ENCODE measurements at regions not wholly inside any gene's neighbourhood (a gene's known extent, or its start where the extent isn't known, plus 50 kb on each side); places are given as distances from the start of the nearest gene placed in this dataset.

DNA sequence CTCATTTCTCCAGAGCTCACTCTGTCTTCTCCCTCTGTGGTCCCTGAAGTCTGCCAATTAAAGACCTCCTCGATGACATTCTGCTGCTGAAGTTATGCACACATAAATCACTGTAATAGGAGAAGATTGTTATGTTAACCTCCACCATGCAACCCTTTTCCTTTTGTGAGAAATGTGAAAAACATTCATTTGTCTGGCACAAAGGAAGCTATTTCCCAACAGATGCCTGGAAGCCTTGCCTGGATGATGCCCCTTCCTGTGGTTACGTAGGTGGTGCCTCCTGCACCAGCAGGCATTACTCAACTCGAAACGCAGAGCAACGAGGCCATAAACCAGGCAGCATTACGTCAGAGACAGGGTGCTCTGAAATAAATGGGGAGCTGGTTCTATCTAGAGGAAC, 327.4 kb upstream of the ZNF507 start:
- Histone ChIP-seq H3K9me2 (no peaks in the 10 kb centered on the region), H3K9ac (no peak overlapping the region), H3K27me3 (ENCODE audit: insufficient read depth) (no peaks in the 10 kb centered on the region), H3F3A (replicated peaks; ENCODE audit: insufficient read depth) (no peaks in the 10 kb centered on the region), H3K9me3 (no peaks in the 10 kb centered on the region), H3K79me2 (ENCODE audit: insufficient read depth) (no peaks in the 10 kb centered on the region), H2AFZ (ENCODE audit: low read depth) (no peak overlapping the region), H3K4me2 (no peak overlapping the region), H3K4me3 (ENCODE audit: low read depth in 2 of 2, low read length in 1 of 2) (no peak overlapping the region), H3K36me3 (replicated peaks in 1 of 2; ENCODE audit: control insufficient read depth in 1 of 2, insufficient read depth in 2 of 2, low read length in 1 of 2) (no peaks in the 10 kb centered on the region), H4K20me1 (ENCODE audit: insufficient read depth) (no peaks in the 10 kb centered on the region), H3K27ac (ENCODE audit: low read depth in 2 of 2, low read length in 1 of 2) (no peak overlapping the region), H3K4me1 (ENCODE audit: control insufficient read depth in 1 of 2, insufficient read depth in 2 of 2, low read depth in 1 of 2, low read length in 1 of 2) (peaks cover 0 to 10% of the 10 kb centered on the region in 2 experiments; a peak in 1 of 4 replicates)
- TF ChIP-seq, protein P1, sequence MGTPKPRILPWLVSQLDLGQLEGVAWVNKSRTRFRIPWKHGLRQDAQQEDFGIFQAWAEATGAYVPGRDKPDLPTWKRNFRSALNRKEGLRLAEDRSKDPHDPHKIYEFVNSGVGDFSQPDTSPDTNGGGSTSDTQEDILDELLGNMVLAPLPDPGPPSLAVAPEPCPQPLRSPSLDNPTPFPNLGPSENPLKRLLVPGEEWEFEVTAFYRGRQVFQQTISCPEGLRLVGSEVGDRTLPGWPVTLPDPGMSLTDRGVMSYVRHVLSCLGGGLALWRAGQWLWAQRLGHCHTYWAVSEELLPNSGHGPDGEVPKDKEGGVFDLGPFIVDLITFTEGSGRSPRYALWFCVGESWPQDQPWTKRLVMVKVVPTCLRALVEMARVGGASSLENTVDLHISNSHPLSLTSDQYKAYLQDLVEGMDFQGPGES (IDR thresholded peaks at IDR 0.05; ENCODE audit: low read depth, low read length) = no peak
- no peak for TF ChIP-seq GATA2 (CRISPR knock-in tag; IDR thresholded peaks at IDR 0.05)
- TF ChIP-seq, protein P2, sequence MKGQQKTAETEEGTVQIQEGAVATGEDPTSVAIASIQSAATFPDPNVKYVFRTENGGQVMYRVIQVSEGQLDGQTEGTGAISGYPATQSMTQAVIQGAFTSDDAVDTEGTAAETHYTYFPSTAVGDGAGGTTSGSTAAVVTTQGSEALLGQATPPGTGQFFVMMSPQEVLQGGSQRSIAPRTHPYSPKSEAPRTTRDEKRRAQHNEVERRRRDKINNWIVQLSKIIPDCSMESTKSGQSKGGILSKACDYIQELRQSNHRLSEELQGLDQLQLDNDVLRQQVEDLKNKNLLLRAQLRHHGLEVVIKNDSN (IDR thresholded peaks at IDR 0.05; ENCODE audit: borderline replicate concordance, low read depth) = no peak
- no peak for TF ChIP-seq FOXM1 (IDR thresholded peaks at IDR 0.05; ENCODE audit: low read depth)
- TF ChIP-seq, protein P3, sequence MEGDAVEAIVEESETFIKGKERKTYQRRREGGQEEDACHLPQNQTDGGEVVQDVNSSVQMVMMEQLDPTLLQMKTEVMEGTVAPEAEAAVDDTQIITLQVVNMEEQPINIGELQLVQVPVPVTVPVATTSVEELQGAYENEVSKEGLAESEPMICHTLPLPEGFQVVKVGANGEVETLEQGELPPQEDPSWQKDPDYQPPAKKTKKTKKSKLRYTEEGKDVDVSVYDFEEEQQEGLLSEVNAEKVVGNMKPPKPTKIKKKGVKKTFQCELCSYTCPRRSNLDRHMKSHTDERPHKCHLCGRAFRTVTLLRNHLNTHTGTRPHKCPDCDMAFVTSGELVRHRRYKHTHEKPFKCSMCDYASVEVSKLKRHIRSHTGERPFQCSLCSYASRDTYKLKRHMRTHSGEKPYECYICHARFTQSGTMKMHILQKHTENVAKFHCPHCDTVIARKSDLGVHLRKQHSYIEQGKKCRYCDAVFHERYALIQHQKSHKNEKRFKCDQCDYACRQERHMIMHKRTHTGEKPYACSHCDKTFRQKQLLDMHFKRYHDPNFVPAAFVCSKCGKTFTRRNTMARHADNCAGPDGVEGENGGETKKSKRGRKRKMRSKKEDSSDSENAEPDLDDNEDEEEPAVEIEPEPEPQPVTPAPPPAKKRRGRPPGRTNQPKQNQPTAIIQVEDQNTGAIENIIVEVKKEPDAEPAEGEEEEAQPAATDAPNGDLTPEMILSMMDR (IDR thresholded peaks at IDR 0.05) = no peak
- no peak for TF ChIP-seq MEF2A (IDR thresholded peaks at IDR 0.05; ENCODE audit: borderline replicate concordance, low read depth)
- no peak for TF ChIP-seq TAF1 (IDR thresholded peaks at IDR 0.05; ENCODE audit: borderline replicate concordance, low read depth, low read length)
- no peak for TF ChIP-seq TCF12 (IDR thresholded peaks at IDR 0.05)
- TF ChIP-seq MXI1 (IDR thresholded peaks at IDR 0.05; ENCODE audit: low read depth, low read length) = no peak
- WGBS (ENCODE audit: low lambda C conversion rate) = 11% methylated on average over 6 of the region's 6 CpGs
- DNase-seq = no peak
- ChIA-PET POLR2A (no interaction called here), CTCF (no interaction called here)

DNA sequence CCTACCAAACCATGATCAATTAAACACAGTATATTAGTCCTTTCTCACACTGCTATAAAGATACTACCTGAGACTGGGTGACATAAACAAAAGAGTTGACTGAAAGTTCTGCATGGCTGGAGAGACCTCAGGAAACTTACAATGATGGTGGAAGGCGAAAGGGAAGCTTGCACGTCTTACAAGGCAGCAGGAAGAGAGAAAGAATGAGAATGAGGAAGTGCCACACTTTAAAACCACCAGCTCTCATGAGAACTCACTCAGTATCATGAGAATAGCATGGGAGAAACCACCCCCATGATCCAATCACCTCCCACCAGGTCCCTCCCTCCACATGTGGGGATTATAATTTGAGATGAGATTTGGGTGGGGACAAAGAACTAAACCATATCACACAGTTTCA, 324.9 kb upstream of the ZNF507 start:
- Histone ChIP-seq H3K9ac (no peak overlapping the region), H3K4me2 (no peak overlapping the region), H3K9me2 (no peaks in the 10 kb centered on the region), H3F3A (replicated peaks; ENCODE audit: insufficient read depth) (no peaks in the 10 kb centered on the region), H3K27me3 (ENCODE audit: insufficient read depth) (no peaks in the 10 kb centered on the region), H3K9me3 (no peaks in the 10 kb centered on the region), H3K36me3 (replicated peaks in 1 of 2; ENCODE audit: control insufficient read depth in 1 of 2, insufficient read depth in 2 of 2, low read length in 1 of 2) (no peaks in the 10 kb centered on the region), H3K27ac (ENCODE audit: low read depth in 2 of 2, low read length in 1 of 2) (no peak overlapping the region), H4K20me1 (ENCODE audit: insufficient read depth) (no peaks in the 10 kb centered on the region), H3K4me1 (ENCODE audit: control insufficient read depth in 1 of 2, insufficient read depth in 2 of 2, low read depth in 1 of 2, low read length in 1 of 2) (peaks cover 0 to 14% of the 10 kb centered on the region in 2 experiments; a peak in 1 of 4 replicates), H3K79me2 (ENCODE audit: insufficient read depth) (no peaks in the 10 kb centered on the region), H3K4me3 (ENCODE audit: low read depth in 2 of 2, low read length in 1 of 2) (no peak overlapping the region), H2AFZ (ENCODE audit: low read depth) (no peak overlapping the region)
- no peak for DNase-seq
- TF ChIP-seq, protein P3 (IDR thresholded peaks at IDR 0.05) = no peak
- TF ChIP-seq RXRA (IDR thresholded peaks at IDR 0.05; ENCODE audit: borderline replicate concordance, low read depth) = no peak
- TF ChIP-seq FOSL2 (IDR thresholded peaks at IDR 0.05; ENCODE audit: borderline replicate concordance, low read depth) = no peak
- no peak for TF ChIP-seq FOXJ3 (CRISPR knock-in tag; IDR thresholded peaks at IDR 0.05)
- no peak for TF ChIP-seq GATA2 (CRISPR knock-in tag; IDR thresholded peaks at IDR 0.05)
- ChIA-PET CTCF (no interaction called here), POLR2A (no interaction called here)
- 10% methylated on average over 2 of the region's 2 CpGs for WGBS (ENCODE audit: low lambda C conversion rate)

All from SK-N-SH (cell line).